ENCODE measurements at regions not wholly inside any gene's neighbourhood (a gene's known extent, or its start where the extent isn't known, plus 50 kb on each side); places are given as distances from the start of the nearest gene placed in this dataset.

DNA sequence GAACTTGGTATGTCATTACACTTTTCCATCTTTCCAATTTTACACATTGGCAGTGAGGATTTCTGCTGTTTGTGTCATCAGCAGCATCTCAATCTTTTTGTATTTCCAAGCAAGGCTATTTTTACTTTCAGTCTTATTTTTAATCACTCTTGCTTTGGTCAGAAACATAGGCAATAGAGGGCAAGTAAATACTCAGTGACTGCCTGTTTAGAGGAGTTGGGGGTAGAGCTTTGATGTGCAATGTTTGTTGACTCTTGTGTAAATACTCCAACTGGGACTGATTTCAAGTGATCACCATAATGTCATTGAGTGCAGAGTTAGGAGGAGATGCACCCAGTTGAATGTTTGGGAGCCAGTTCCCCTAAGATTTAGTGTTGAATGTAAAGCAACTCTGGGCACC, 1281.7 kb downstream of the NLGN4Y start:
- no peak overlapping the region for H2BK15ac ChIP-seq (replicated peaks; ENCODE audit: low read depth)
- H3K4me2 ChIP-seq (ENCODE audit: low read length) = no peak overlapping the region
- DNase-seq = no peak
- no peak overlapping the region for H3K4me3 ChIP-seq (ENCODE audit: low read length)
- no peaks in the 10 kb centered on the region for H3K4me1 ChIP-seq (ENCODE audit: control insufficient read depth, low read depth, low read length)
- H2AK5ac ChIP-seq (ENCODE audit: low read length) = no peak overlapping the region
- H3K79me2 ChIP-seq (ENCODE audit: control insufficient read depth, insufficient read depth, low read length) = no peaks in the 10 kb centered on the region
- no peak overlapping the region for H3K23ac ChIP-seq (ENCODE audit: low read length)
- no peak overlapping the region for H2BK120ac ChIP-seq (ENCODE audit: low read depth, low read length)
- no peak overlapping the region for H3K4ac ChIP-seq (ENCODE audit: low read depth, low read length)
- H3K27me3 ChIP-seq (ENCODE audit: insufficient read depth, low read length, poor library complexity) = no peaks in the 10 kb centered on the region
- H4K5ac ChIP-seq (ENCODE audit: low read length) = no peak overlapping the region
- no peak overlapping the region for H2BK5ac ChIP-seq (ENCODE audit: low read length)
- H3K9ac ChIP-seq (ENCODE audit: low read length) = no peak overlapping the region
- H4K8ac ChIP-seq (ENCODE audit: low read depth, low read length) = no peak overlapping the region
- H3K79me1 ChIP-seq (ENCODE audit: low read length) = no peaks in the 10 kb centered on the region
- H3K36me3 ChIP-seq (ENCODE audit: control insufficient read depth, insufficient read depth, low read length) = no peaks in the 10 kb centered on the region
- H3K27ac ChIP-seq (ENCODE audit: low read depth, low read length) = no peak overlapping the region
- no peak overlapping the region for H3K18ac ChIP-seq (ENCODE audit: low read length)
- H3K56ac ChIP-seq (ENCODE audit: low read length) = no peak overlapping the region

DNA sequence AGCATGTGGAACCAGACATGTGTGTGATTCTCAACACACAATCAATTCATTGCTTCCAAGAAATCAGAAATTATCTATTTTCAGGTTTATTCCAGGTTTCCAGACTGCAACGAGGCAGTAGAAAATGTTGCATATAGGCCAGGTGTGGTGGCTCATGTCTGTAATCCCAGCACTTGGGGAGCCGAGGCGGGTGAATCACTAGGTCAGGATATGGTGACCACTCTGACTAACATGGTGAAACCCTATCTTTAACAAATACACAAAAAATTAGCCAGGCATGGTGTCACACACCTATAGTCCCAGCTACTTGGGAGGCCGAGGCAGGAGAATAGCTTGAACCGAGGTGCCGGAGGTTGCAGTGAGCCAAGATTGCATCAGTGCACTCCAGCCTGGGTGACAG, 1289.9 kb downstream of the NLGN4Y start:
- Histone ChIP-seq H3K23ac (ENCODE audit: low read length) (no peak overlapping the region), H2BK5ac (ENCODE audit: low read length) (no peak overlapping the region), H3K4me2 (ENCODE audit: low read length) (no peak overlapping the region), H3K27ac (ENCODE audit: low read depth, low read length) (no peak overlapping the region), H3K79me1 (ENCODE audit: low read length) (no peaks in the 10 kb centered on the region), H3K4me3 (ENCODE audit: low read length) (no peak overlapping the region), H3K9ac (ENCODE audit: low read length) (no peak overlapping the region), H3K56ac (ENCODE audit: low read length) (no peak overlapping the region), H2AK5ac (ENCODE audit: low read length) (no peak overlapping the region), H3K36me3 (ENCODE audit: control insufficient read depth, insufficient read depth, low read length) (no peaks in the 10 kb centered on the region), H2BK15ac (replicated peaks; ENCODE audit: low read depth) (no peak overlapping the region), H3K18ac (ENCODE audit: low read length) (no peak overlapping the region), H3K4ac (ENCODE audit: low read depth, low read length) (no peak overlapping the region), H4K5ac (ENCODE audit: low read length) (no peak overlapping the region), H3K27me3 (ENCODE audit: insufficient read depth, low read length, poor library complexity) (no peaks in the 10 kb centered on the region), H4K8ac (ENCODE audit: low read depth, low read length) (no peak overlapping the region), H2BK120ac (ENCODE audit: low read depth, low read length) (no peak overlapping the region), H3K79me2 (ENCODE audit: control insufficient read depth, insufficient read depth, low read length) (no peaks in the 10 kb centered on the region), H3K4me1 (ENCODE audit: control insufficient read depth, low read depth, low read length) (no peaks in the 10 kb centered on the region)
- no CpG with 5 or more reads among the region's 6 CpGs for WGBS (ENCODE audit: extremely low coverage, insufficient coverage, low lambda C conversion rate)
- DNase-seq = no peak

Measured in mesendoderm (in vitro differentiated cells).